GDM1 (cell line): ENCODE measurements at regions not wholly inside any gene's neighbourhood (a gene's known extent, or its start where the extent isn't known, plus 50 kb on each side); places are given as distances from the start of the nearest gene placed in this dataset.

Experiments
- DNase-seq: peaks from one replicate; lab custom pipeline; 2025; lab: John Stamatoyannopoulos, UW

- DNase-seq = no peak
These were observed 1164.3 kb upstream of the GYPC start for GRCh38 chr2:125491663-125492062.

- no peak for DNase-seq
These were observed 1143.6 kb upstream of the GYPC start for GRCh38 chr2:125512313-125512712.

- peak; percentile 4 for DNase-seq
These were observed 1139.4 kb upstream of the GYPC start for GRCh38 chr2:125516496-125517109.

- no peak for DNase-seq
These were observed 1129.9 kb upstream of the GYPC start for GRCh38 chr2:125526093-125526492.

- DNase-seq = no peak
These were observed 1120.9 kb upstream of the GYPC start for GRCh38 chr2:125535089-125535488.

GRCh38 chr2:125543968-125544514 is 1111.9 kb upstream of the GYPC start:
- DNase-seq = no peak

- DNase-seq = no peak
These were observed 1102.2 kb upstream of the GYPC start for GRCh38 chr2:125553768-125554167.

- no peak for DNase-seq
These were observed 1101.0 kb upstream of the GYPC start for GRCh38 chr2:125554956-125555355.

GRCh38 chr2:125559186-125559585 is 1096.8 kb upstream of the GYPC start:
- no peak for DNase-seq

- no peak for DNase-seq
These were observed 1095.1 kb upstream of the GYPC start for GRCh38 chr2:125560855-125561254.

- DNase-seq = no peak
These were observed 1094.7 kb upstream of the GYPC start for GRCh38 chr2:125561302-125561701.

- no peak for DNase-seq
These were observed 1093.0 kb upstream of the GYPC start for GRCh38 chr2:125562924-125563323.

- no peak for DNase-seq
These were observed 1091.5 kb upstream of the GYPC start for GRCh38 chr2:125564471-125564870.

GRCh38 chr2:125566422-125566821 is 1089.5 kb upstream of the GYPC start:
- DNase-seq = no peak

- no peak for DNase-seq
These were observed 1088.9 kb upstream of the GYPC start for GRCh38 chr2:125567100-125567499.

GRCh38 chr2:125572660-125573059 is 1083.3 kb upstream of the GYPC start:
- DNase-seq = no peak

GRCh38 chr2:125573432-125573831 is 1082.5 kb upstream of the GYPC start:
- DNase-seq = no peak

GRCh38 chr2:125576558-125576957 is 1079.4 kb upstream of the GYPC start:
- no peak for DNase-seq

- DNase-seq = no peak
These were observed 1074.4 kb upstream of the GYPC start for GRCh38 chr2:125581557-125581956.

GRCh38 chr2:125582516-125582915 is 1073.4 kb upstream of the GYPC start:
- no peak for DNase-seq

- DNase-seq = no peak
These were observed 1071.2 kb upstream of the GYPC start for GRCh38 chr2:125584732-125585131.

GRCh38 chr2:125588780-125589179 is 1067.2 kb upstream of the GYPC start:
- no peak for DNase-seq

- no peak for DNase-seq
These were observed 1064.0 kb upstream of the GYPC start for GRCh38 chr2:125591954-125592353.

- DNase-seq = no peak
These were observed 1062.9 kb upstream of the GYPC start for GRCh38 chr2:125593036-125593435.
